ENCODE measurements at regions not wholly inside any gene's neighbourhood (a gene's known extent, or its start where the extent isn't known, plus 50 kb on each side); places are given as distances from the start of the nearest gene placed in this dataset.

- Histone ChIP-seq H3K4me3 (no peak overlapping the region), H3K27ac (no peak overlapping the region), H3K27me3 (no peaks in the 10 kb centered on the region), H3K36me3 (no peaks in the 10 kb centered on the region), H3K4me1 (no peaks in the 10 kb centered on the region), H3K9me3 (no peaks in the 10 kb centered on the region)
- no peak for DNase-seq (ENCODE audit: low spot score in 2 of 2)
- intact Hi-C loops (cut with DNase I; ENCODE audit: low total_unique reads): no loop called here
- TF ChIP-seq, protein P1, sequence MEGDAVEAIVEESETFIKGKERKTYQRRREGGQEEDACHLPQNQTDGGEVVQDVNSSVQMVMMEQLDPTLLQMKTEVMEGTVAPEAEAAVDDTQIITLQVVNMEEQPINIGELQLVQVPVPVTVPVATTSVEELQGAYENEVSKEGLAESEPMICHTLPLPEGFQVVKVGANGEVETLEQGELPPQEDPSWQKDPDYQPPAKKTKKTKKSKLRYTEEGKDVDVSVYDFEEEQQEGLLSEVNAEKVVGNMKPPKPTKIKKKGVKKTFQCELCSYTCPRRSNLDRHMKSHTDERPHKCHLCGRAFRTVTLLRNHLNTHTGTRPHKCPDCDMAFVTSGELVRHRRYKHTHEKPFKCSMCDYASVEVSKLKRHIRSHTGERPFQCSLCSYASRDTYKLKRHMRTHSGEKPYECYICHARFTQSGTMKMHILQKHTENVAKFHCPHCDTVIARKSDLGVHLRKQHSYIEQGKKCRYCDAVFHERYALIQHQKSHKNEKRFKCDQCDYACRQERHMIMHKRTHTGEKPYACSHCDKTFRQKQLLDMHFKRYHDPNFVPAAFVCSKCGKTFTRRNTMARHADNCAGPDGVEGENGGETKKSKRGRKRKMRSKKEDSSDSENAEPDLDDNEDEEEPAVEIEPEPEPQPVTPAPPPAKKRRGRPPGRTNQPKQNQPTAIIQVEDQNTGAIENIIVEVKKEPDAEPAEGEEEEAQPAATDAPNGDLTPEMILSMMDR (IDR thresholded peaks at IDR 0.05): no peak
- TF ChIP-seq POLR2AphosphoS5 (IDR thresholded peaks at IDR 0.05) (no peak), POLR2A (IDR thresholded peaks at IDR 0.05) (no peak)
Measured at GRCh38 chr4:100828986-100829685, 311.3 kb upstream of the EMCN start.

GRCh38 chr4:100828364-100828763 lies 310.5 kb upstream of the EMCN start:
- H3K4me3 ChIP-seq: no peak overlapping the region
- intact Hi-C loops (cut with DNase I; ENCODE audit: low total_unique reads): no loop called here
- no peaks in the 10 kb centered on the region for H3K27me3 ChIP-seq
- H3K27ac ChIP-seq: no peak overlapping the region
- no peaks in the 10 kb centered on the region for H3K36me3 ChIP-seq
- H3K4me1 ChIP-seq: no peaks in the 10 kb centered on the region
- TF ChIP-seq POLR2A (IDR thresholded peaks at IDR 0.05) (no peak), POLR2AphosphoS5 (IDR thresholded peaks at IDR 0.05) (no peak)
- TF ChIP-seq, protein P1 (IDR thresholded peaks at IDR 0.05): no peak
- DNase-seq (ENCODE audit: low spot score in 2 of 2): no peak
- H3K9me3 ChIP-seq: no peaks in the 10 kb centered on the region

DNA sequence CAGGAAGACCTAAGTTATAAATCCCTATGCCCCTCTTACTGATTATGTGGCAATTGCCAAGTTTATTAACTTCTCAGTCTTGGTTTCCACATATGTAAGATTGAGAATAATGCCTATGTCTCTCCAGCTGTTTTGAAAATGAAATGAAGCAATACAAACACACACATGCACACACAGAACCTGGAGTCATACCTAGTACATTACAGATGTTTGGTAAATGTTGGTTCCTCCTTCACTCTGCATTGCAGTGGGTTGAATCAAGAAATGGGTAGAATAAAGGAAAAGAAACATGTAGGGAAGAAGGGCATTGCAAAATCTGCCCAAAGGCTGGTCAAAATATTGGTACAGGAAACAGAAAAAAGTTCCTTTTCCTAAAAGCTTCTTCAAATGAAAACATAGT lies 309.9 kb upstream of the EMCN start:
- TF ChIP-seq POLR2AphosphoS5 (IDR thresholded peaks at IDR 0.05) (no peak), POLR2A (IDR thresholded peaks at IDR 0.05) (no peak)
- TF ChIP-seq, protein P1 (IDR thresholded peaks at IDR 0.05): no peak
- Histone ChIP-seq H3K4me3 (no peak overlapping the region), H3K4me1 (no peaks in the 10 kb centered on the region), H3K27ac (no peak overlapping the region), H3K36me3 (no peaks in the 10 kb centered on the region), H3K9me3 (no peaks in the 10 kb centered on the region), H3K27me3 (no peaks in the 10 kb centered on the region)
- no peak for DNase-seq (ENCODE audit: low spot score in 2 of 2)
- intact Hi-C loops (cut with DNase I; ENCODE audit: low total_unique reads): no loop called here

DNA sequence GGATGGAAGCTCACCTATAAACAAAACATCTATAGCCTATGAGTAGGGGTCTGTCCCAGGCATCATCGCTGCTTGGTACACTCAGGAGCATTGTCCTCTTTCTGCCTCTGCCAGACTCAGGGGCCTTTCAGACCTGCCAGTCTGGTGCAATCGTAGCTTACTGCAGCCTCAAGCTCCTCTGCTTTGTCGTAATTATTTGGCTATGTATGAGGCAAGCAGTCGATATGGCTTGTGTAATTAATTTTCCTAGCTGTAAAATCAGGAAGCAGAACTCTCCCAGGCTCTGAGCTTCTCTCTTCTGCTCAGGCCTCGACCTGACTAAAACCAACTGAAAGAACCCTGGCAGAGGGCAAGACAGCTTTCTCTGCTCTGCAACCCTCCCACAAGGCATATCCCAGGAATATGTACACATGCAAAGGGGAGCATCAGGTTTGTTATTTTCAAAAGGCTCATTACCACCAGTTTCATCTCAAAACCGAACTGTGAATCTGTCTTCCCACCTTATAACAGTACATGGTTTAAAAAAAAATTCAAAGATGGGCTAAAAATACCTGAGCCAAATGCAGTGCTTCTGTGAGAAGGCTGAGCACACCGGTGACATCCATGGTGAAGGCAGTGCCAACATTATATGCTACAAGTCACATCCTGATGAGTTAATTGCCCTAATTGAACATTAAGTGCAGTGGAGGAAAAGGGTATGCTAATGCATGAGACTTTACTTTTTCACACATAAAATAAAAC lies 309.2 kb upstream of the EMCN start:
- H3K27me3 ChIP-seq: no peaks in the 10 kb centered on the region
- H3K9me3 ChIP-seq: no peaks in the 10 kb centered on the region
- H3K4me3 ChIP-seq: no peak overlapping the region
- no peak for TF ChIP-seq POLR2A (IDR thresholded peaks at IDR 0.05)
- TF ChIP-seq POLR2AphosphoS5 (IDR thresholded peaks at IDR 0.05): no peak
- TF ChIP-seq, protein P1 (IDR thresholded peaks at IDR 0.05): no peak
- no peak overlapping the region for H3K27ac ChIP-seq
- no peaks in the 10 kb centered on the region for H3K36me3 ChIP-seq
- intact Hi-C loops (cut with DNase I; ENCODE audit: low total_unique reads): no loop called here
- no peak for DNase-seq (ENCODE audit: low spot score in 2 of 2)
- no peaks in the 10 kb centered on the region for H3K4me1 ChIP-seq

GRCh38 chr4:100826067-100826466 lies 308.2 kb upstream of the EMCN start:
- Histone ChIP-seq H3K27ac (no peak overlapping the region), H3K4me1 (no peaks in the 10 kb centered on the region), H3K4me3 (no peak overlapping the region), H3K27me3 (no peaks in the 10 kb centered on the region), H3K36me3 (no peaks in the 10 kb centered on the region), H3K9me3 (no peaks in the 10 kb centered on the region)
- intact Hi-C loops (cut with DNase I; ENCODE audit: low total_unique reads): no loop called here
- DNase-seq (ENCODE audit: low spot score in 2 of 2): no peak
- TF ChIP-seq POLR2AphosphoS5 (IDR thresholded peaks at IDR 0.05) (no peak), POLR2A (IDR thresholded peaks at IDR 0.05) (no peak)
- TF ChIP-seq, protein P1 (IDR thresholded peaks at IDR 0.05): no peak

Measured in breast epithelium (tissue), 4 donors.